DOHH2 (cell line): ENCODE measurements at regions not wholly inside any gene's neighbourhood (a gene's known extent, or its start where the extent isn't known, plus 50 kb on each side); places are given as distances from the start of the nearest gene placed in this dataset.

Source experiments
- H3F3A ChIP-seq: fragments of 200-600 bp; sonication (generic), shearing (Covaris generic); 2 replicates; pipeline ENCODE4 v1.6.0; 2016; ENCODE audit warnings: antibody characterized with exemption, mild to moderate bottlenecking; ENCODE audit not compliant: control insufficient read depth, insufficient read depth
- H3K27ac ChIP-seq: fragments of 200-600 bp; sonication (generic); 2 replicates; pipeline ENCODE4 v1.5.1; 2014; ENCODE audit warnings: low read depth, mild to moderate bottlenecking, low read length, moderate library complexity
- H3K27me3 ChIP-seq: fragments of 200-600 bp; sonication (generic); 2 replicates; pipeline ENCODE4 v1.6.1; 2014; ENCODE audit warnings: mild to moderate bottlenecking, low read length, mixed read lengths; ENCODE audit not compliant: control insufficient read depth
- H3K36me3 ChIP-seq: fragments of 200-600 bp; sonication (generic); 2 replicates; pipeline ENCODE4 v1.6.1; 2014; ENCODE audit warnings: mild to moderate bottlenecking, low read length, moderate library complexity, mixed read lengths; ENCODE audit not compliant: control insufficient read depth
- H3K4me1 ChIP-seq: fragments of 200-600 bp; sonication (generic); 2 replicates; pipeline ENCODE4 v1.6.1; 2014; ENCODE audit warnings: mild to moderate bottlenecking, low read length, mixed read lengths; ENCODE audit not compliant: control insufficient read depth
- H3K4me2 ChIP-seq: fragments of 200-600 bp; sonication (generic); 2 replicates; pipeline ENCODE4 v1.6.0; 2014; ENCODE audit warnings: mild to moderate bottlenecking, low read length, moderate library complexity
- H3K4me3 ChIP-seq: fragments of 200-600 bp; sonication (generic); 2 replicates; pipeline ENCODE4 v1.5.1; 2014; ENCODE audit warnings: mild to moderate bottlenecking, low read length, mixed read lengths
- H3K79me2 ChIP-seq: fragments of 200-600 bp; sonication (generic); 2 replicates; pipeline ENCODE4 v1.6.1; 2014; ENCODE audit warnings: mild to moderate bottlenecking, low read length, mixed read lengths; ENCODE audit not compliant: control insufficient read depth
- H3K9me2 ChIP-seq: fragments of 200-600 bp; sonication (generic); replicated peaks from 2 replicates; pipeline ENCODE4 v1.6.1; 2014; ENCODE audit warnings: mild to moderate bottlenecking, low read length, mixed read lengths; ENCODE audit not compliant: control insufficient read depth
- H3K9me3 ChIP-seq: fragments of 200-600 bp; sonication (generic); 2 replicates; pipeline ENCODE4 v1.6.1; 2014; ENCODE audit warnings: antibody characterized with exemption, low read length, mixed read lengths; ENCODE audit not compliant: control insufficient read depth, insufficient read depth
- H4K20me1 ChIP-seq: fragments of 200-600 bp; sonication (generic); 2 replicates; pipeline ENCODE4 v1.6.0; 2014; ENCODE audit warnings: low read depth, mild to moderate bottlenecking, antibody characterized with exemption, low read length, moderate library complexity; ENCODE audit not compliant: control insufficient read depth, insufficient read depth
- EZH2phosphoT487 ChIP-seq: fragments of 200-600 bp; sonication (generic); IDR thresholded peaks from 2 replicates; pipeline ENCODE4 v1.6.1; 2017; ENCODE audit warnings: borderline replicate concordance, mild to moderate bottlenecking, antibody characterized with exemption, low read length, moderate library complexity, mixed read lengths
- TF ChIP-seq, protein P1 (sequence below): fragments of 200-600 bp; sonication (generic); IDR thresholded peaks from one replicate; pipeline ENCODE4 v1.5.1; 2014; ENCODE audit warnings: antibody characterized with exemption, mild to moderate bottlenecking, low read depth, low read length; ENCODE audit not compliant: poor library complexity, severe bottlenecking

DNA sequence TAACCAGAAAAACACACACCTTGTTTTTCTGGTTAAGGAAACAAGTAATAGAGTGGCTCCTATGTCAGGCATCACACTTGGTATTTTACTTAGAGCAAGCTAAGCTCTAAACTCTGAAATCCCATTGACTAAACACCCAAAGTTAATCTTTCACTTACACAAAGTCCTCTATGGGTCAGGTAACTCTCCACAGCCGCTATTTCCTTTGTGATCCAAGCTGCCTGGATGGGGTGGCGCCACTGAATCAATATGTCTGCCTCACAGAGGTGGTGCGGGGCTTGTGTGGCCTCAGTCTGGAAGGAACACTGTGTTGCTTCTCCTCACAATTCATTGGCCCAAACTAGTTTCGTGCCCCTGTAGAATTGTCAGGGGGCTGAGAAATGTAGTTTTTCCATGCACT lies 160.0 kb upstream of the E2F7 start:
- Histone ChIP-seq H3K9me3 (no peaks in the 10 kb centered on the region), H3K4me1 (no peaks in the 10 kb centered on the region), H3K4me2 (no peak overlapping the region), H3K36me3 (no peaks in the 10 kb centered on the region), H4K20me1 (no peaks in the 10 kb centered on the region), H3K79me2 (no peaks in the 10 kb centered on the region), H3K27ac (no peak overlapping the region), H3K4me3 (no peak overlapping the region), H3K9me2 (no peaks in the 10 kb centered on the region; the same call in 1 of the 2 replicates), H3F3A (no peaks in the 10 kb centered on the region), H3K27me3 (no peaks in the 10 kb centered on the region)
- no peak for TF ChIP-seq EZH2phosphoT487
- TF ChIP-seq, protein P1, sequence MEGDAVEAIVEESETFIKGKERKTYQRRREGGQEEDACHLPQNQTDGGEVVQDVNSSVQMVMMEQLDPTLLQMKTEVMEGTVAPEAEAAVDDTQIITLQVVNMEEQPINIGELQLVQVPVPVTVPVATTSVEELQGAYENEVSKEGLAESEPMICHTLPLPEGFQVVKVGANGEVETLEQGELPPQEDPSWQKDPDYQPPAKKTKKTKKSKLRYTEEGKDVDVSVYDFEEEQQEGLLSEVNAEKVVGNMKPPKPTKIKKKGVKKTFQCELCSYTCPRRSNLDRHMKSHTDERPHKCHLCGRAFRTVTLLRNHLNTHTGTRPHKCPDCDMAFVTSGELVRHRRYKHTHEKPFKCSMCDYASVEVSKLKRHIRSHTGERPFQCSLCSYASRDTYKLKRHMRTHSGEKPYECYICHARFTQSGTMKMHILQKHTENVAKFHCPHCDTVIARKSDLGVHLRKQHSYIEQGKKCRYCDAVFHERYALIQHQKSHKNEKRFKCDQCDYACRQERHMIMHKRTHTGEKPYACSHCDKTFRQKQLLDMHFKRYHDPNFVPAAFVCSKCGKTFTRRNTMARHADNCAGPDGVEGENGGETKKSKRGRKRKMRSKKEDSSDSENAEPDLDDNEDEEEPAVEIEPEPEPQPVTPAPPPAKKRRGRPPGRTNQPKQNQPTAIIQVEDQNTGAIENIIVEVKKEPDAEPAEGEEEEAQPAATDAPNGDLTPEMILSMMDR: no peak

DNA sequence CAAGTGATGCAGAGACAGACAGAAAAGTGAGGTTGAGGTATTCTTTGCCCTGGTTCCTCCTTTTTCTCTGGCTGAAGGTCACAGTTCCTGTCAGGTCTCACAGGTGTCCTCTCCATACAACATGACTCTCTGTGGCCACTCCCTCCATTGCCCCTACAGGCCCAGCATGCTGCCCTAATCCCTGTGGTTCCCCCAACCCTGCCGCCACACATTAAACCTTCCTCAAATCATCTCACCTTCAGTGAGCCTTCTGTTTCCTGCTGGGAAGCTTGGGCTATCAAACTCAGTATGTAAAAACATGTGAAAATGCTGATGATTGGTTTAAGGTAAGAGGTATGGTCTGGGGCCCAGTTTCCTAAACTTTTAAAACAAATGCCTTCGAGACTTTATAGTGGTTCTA lies 159.0 kb upstream of the E2F7 start:
- Histone ChIP-seq H3F3A (no peaks in the 10 kb centered on the region), H3K27ac (no peak overlapping the region), H3K4me2 (no peak overlapping the region), H3K36me3 (no peaks in the 10 kb centered on the region), H3K27me3 (no peaks in the 10 kb centered on the region), H3K4me3 (no peak overlapping the region), H3K9me2 (no peaks in the 10 kb centered on the region; the same call in 1 of the 2 replicates), H4K20me1 (no peaks in the 10 kb centered on the region), H3K79me2 (no peaks in the 10 kb centered on the region), H3K9me3 (no peaks in the 10 kb centered on the region), H3K4me1 (no peaks in the 10 kb centered on the region)
- TF ChIP-seq EZH2phosphoT487: no peak
- TF ChIP-seq, protein P1: no peak

DNA sequence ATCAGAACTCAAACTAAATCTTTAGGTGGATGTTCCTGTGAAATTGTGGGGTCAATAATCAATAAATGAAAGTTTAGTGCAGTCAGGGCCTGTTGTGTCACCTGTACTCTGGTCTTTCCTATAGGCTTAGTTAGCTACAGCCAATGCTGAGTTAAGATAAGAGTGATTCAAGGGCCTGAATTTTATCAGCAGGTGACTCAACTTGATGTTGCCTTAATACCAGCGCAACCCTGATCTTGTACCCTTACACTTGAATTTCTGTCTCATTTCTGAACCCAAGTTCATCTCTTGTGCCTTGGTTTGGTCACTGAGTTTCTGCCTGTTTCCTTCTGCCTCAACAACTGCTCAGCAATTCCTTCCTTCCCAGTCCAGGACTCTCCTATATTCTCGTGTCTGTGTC lies 157.0 kb upstream of the E2F7 start:
- H3K4me3 ChIP-seq: no peak overlapping the region
- H4K20me1 ChIP-seq: no peaks in the 10 kb centered on the region
- no peaks in the 10 kb centered on the region; the same call in 1 of the 2 replicates for H3K9me2 ChIP-seq
- no peaks in the 10 kb centered on the region for H3K79me2 ChIP-seq
- no peaks in the 10 kb centered on the region for H3K36me3 ChIP-seq
- no peaks in the 10 kb centered on the region for H3F3A ChIP-seq
- no peaks in the 10 kb centered on the region for H3K4me1 ChIP-seq
- H3K4me2 ChIP-seq: no peak overlapping the region
- no peak overlapping the region for H3K27ac ChIP-seq
- H3K27me3 ChIP-seq: no peaks in the 10 kb centered on the region
- TF ChIP-seq EZH2phosphoT487: no peak
- TF ChIP-seq, protein P1: no peak
- H3K9me3 ChIP-seq: no peaks in the 10 kb centered on the region
